ENCODE measurements at regions not wholly inside any gene's neighbourhood (a gene's known extent, or its start where the extent isn't known, plus 50 kb on each side); places are given as distances from the start of the nearest gene placed in this dataset.

GRCh38 chr5:42143361-42143760, 218.3 kb downstream of the FBXO4 start:
- H3K18ac ChIP-seq (ENCODE audit: insufficient read length, low read depth, low read length): no peak overlapping the region
- H3K27me3 Mint-ChIP-seq (ENCODE audit: low read depth): no peaks in the 10 kb centered on the region; the same call in 1 of the 2 replicates
- no peak overlapping the region for H2BK12ac ChIP-seq (ENCODE audit: insufficient read length, low read depth, low read length)
- H3K14ac ChIP-seq (ENCODE audit: insufficient read depth, low read length): no peak overlapping the region
- no peak overlapping the region for H2AK5ac ChIP-seq (ENCODE audit: insufficient read length, low read length)
- H3K27ac ChIP-seq (ENCODE audit: insufficient read length, low read depth, low read length): no peak overlapping the region
- H3K9me3 ChIP-seq (ENCODE audit: control insufficient read depth, low read depth, low read length): no peaks in the 10 kb centered on the region
- H3K9ac ChIP-seq (ENCODE audit: extremely low read depth, insufficient read length, low read length): no peak overlapping the region
- H3K23ac ChIP-seq (ENCODE audit: insufficient read length, low read depth, low read length): no peak overlapping the region
- no peak for DNase-seq
- H3T11ph ChIP-seq (ENCODE audit: low read length): no peak overlapping the region
- no peak overlapping the region for H4K91ac ChIP-seq (ENCODE audit: insufficient read length, low read depth, low read length)
- no peaks in the 10 kb centered on the region for H3K4me1 Mint-ChIP-seq
- H3K27me3 ChIP-seq (ENCODE audit: insufficient read depth, low read length): no peaks in the 10 kb centered on the region
- no peak overlapping the region for H2BK5ac ChIP-seq (ENCODE audit: insufficient read length, low read length)
- H3K9me3 Mint-ChIP-seq: peaks cover 8 to 21% of the 10 kb centered on the region in 2 experiments
- H3K79me1 ChIP-seq (ENCODE audit: insufficient read depth, low read depth, low read length, poor library complexity, severe bottlenecking): no peaks in the 10 kb centered on the region
- no peak overlapping the region for H2AFZ ChIP-seq (ENCODE audit: low read length)
- no peak overlapping the region for H3K27ac Mint-ChIP-seq
- no peak for TF ChIP-seq CTCF (conservative IDR thresholded peaks at IDR 0.05)
- H2BK120ac ChIP-seq (ENCODE audit: low read depth, low read length, poor library complexity, severe bottlenecking): no peak overlapping the region
- H4K20me1 ChIP-seq (ENCODE audit: control insufficient read depth, insufficient read depth, insufficient read length): no peaks in the 10 kb centered on the region
- H3K4me3 Mint-ChIP-seq: no peak overlapping the region
- no peak overlapping the region for H3K56ac ChIP-seq (ENCODE audit: insufficient read length, low read depth, low read length)
- no CpG with 5 or more reads among the region's 2 CpGs for WGBS (ENCODE audit: extremely low coverage, insufficient read length, low lambda C conversion rate)
- H4K5ac ChIP-seq (ENCODE audit: insufficient read length, low read depth, low read length): no peak overlapping the region
- peaks cover 5 to 9% (median 6%) of the 10 kb centered on the region in 3 experiments for H3K36me3 Mint-ChIP-seq (ENCODE audit: insufficient read depth in 1 of 3, low read depth in 3 of 3)
- H3K4me2 ChIP-seq (ENCODE audit: insufficient read depth, insufficient read length, low read length): no peak overlapping the region
- no peaks in the 10 kb centered on the region for H3K23me2 ChIP-seq (ENCODE audit: insufficient read length, low read depth, low read length, poor library complexity, severe bottlenecking)
- no peaks in the 10 kb centered on the region for H3K4me1 ChIP-seq (ENCODE audit: insufficient read depth, low read length)
- H2BK20ac ChIP-seq (ENCODE audit: low read depth, low read length, poor library complexity, severe bottlenecking): no peak overlapping the region
- no peaks in the 10 kb centered on the region for H3K79me2 ChIP-seq (ENCODE audit: insufficient read depth, low read length)
- H4K8ac ChIP-seq (replicated peaks; ENCODE audit: insufficient read length, low read depth, low read length): no peak overlapping the region
- H3K4ac ChIP-seq (ENCODE audit: low read depth, low read length): no peak overlapping the region
- no peak overlapping the region for H2BK15ac ChIP-seq (ENCODE audit: low read depth, low read length)
